GM23338 (cell line): ENCODE measurements at regions not wholly inside any gene's neighbourhood (a gene's known extent, or its start where the extent isn't known, plus 50 kb on each side); places are given as distances from the start of the nearest gene placed in this dataset.

Experiments used
- CREB1 ChIP-seq: fragments of 250-450 bp; sonication (Bioruptor Pico); IDR thresholded peaks from 2 replicates; pipeline ENCODE4 v1.5.0; 2020; ENCODE audit warnings: low read depth, mild to moderate bottlenecking, moderate library complexity
- EZH2 ChIP-seq: fragments of 200-600 bp; sonication (generic); IDR thresholded peaks from one replicate; pipeline ENCODE4 v1.8.0; 2017; ENCODE audit warnings: antibody characterized with exemption, mild to moderate bottlenecking, low read depth; ENCODE audit not compliant: unreplicated experiment
- EZH2phosphoT487 ChIP-seq: fragments of 200-600 bp; sonication (generic); IDR thresholded peaks from one replicate; pipeline ENCODE4 v1.8.1; 2018; ENCODE audit warnings: antibody characterized with exemption; ENCODE audit not compliant: unreplicated experiment
- JUNB ChIP-seq: IDR thresholded peaks from one replicate; pipeline ENCODE4 v1.6.1; 2016; ENCODE audit warnings: antibody characterized with exemption; ENCODE audit not compliant: unreplicated experiment
- POLR2AphosphoS5 ChIP-seq: IDR thresholded peaks from 2 replicates; pipeline ENCODE4 v1.6.1; 2016; ENCODE audit warnings: antibody characterized with exemption, low read depth
- TF ChIP-seq, protein P1 (sequence below), 2 experiments: fragments of 200-600 bp in 1 of 2; sonication (generic) in 1 of 2; conservative IDR thresholded peaks; 2 replicates each; pipeline versions ENCODE4 v1.5.1 to v1.6.1; 2016 to 2017; ENCODE audit warnings: antibody characterized with exemption in 2 of 2, low read depth in 2 of 2, mild to moderate bottlenecking in 2 of 2, moderate library complexity in 1 of 2

DNA sequence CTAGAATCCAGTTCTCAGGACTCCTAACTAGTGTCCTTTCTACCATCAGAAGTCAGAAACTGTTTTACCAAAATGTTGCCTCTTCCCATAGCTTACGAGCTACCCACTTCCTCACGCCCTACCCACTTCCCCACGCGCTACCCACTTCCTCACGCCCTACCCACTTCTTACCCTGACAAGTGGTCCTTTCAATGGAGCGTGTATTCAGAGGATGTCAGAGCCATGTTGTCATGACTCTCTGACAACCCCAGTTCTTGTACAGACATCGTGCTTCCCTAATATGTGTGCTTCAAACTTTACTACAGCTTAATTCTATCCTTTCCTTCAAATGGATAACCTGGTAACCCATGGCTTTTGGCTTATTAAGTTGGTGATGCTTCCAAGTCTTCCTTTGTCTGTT, 84.8 kb upstream of the PHF14 start:
- TF ChIP-seq EZH2phosphoT487 = no peak
- TF ChIP-seq, protein P1, sequence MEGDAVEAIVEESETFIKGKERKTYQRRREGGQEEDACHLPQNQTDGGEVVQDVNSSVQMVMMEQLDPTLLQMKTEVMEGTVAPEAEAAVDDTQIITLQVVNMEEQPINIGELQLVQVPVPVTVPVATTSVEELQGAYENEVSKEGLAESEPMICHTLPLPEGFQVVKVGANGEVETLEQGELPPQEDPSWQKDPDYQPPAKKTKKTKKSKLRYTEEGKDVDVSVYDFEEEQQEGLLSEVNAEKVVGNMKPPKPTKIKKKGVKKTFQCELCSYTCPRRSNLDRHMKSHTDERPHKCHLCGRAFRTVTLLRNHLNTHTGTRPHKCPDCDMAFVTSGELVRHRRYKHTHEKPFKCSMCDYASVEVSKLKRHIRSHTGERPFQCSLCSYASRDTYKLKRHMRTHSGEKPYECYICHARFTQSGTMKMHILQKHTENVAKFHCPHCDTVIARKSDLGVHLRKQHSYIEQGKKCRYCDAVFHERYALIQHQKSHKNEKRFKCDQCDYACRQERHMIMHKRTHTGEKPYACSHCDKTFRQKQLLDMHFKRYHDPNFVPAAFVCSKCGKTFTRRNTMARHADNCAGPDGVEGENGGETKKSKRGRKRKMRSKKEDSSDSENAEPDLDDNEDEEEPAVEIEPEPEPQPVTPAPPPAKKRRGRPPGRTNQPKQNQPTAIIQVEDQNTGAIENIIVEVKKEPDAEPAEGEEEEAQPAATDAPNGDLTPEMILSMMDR (conservative IDR thresholded peaks at IDR 0.05; ENCODE audit: low read depth in 2 of 2) = no peak
- TF ChIP-seq POLR2AphosphoS5 = no peak
- no peak for TF ChIP-seq EZH2
- TF ChIP-seq JUNB = no peak
- no peak for TF ChIP-seq CREB1 (CRISPR knock-in tag)
